PFSK-1 (cell line): ENCODE measurements at regions not wholly inside any gene's neighbourhood (a gene's known extent, or its start where the extent isn't known, plus 50 kb on each side); places are given as distances from the start of the nearest gene placed in this dataset.

Source experiments
- FOXP2 ChIP-seq: optimal IDR thresholded peaks from 2 replicates; pipeline ENCODE3; 2011; ENCODE audit warnings: borderline replicate concordance, control low read depth, inconsistent platforms; ENCODE audit not compliant: insufficient read depth; ENCODE audit errors: extremely low read length, extremely low read depth
- POLR2AphosphoS5 ChIP-seq: IDR thresholded peaks from 2 replicates; pipeline ENCODE4 v1.6.1; 2012; ENCODE audit warnings: low read depth, mild to moderate bottlenecking, control low read depth, low read length, moderate library complexity
- REST ChIP-seq, 2 experiments: IDR thresholded peaks; 2 replicates each; pipeline versions ENCODE4 v1.6.1 to v1.8.0; 2011 to 2012; ENCODE audit warnings: low read depth in 2 of 2, low read length in 2 of 2, control low read depth in 1 of 2, inconsistent platforms in 1 of 2, mild to moderate bottlenecking in 1 of 2, moderate library complexity in 1 of 2; ENCODE audit not compliant: insufficient read depth in 1 of 2
- SIN3A ChIP-seq: IDR thresholded peaks from 2 replicates; pipeline ENCODE4 v1.6.1; 2012; ENCODE audit warnings: mild to moderate bottlenecking, low read length, moderate library complexity, borderline replicate concordance; ENCODE audit not compliant: insufficient read depth
- TAF1 ChIP-seq: IDR thresholded peaks from 2 replicates; pipeline ENCODE4 v1.6.1; 2012; ENCODE audit warnings: low read length, control low read depth, borderline replicate concordance; ENCODE audit not compliant: insufficient read depth

- TF ChIP-seq REST (IDR thresholded peaks at IDR 0.05; ENCODE audit: insufficient read depth in 1 of 2, low read depth in 2 of 2, low read length in 2 of 2) (no peak), POLR2AphosphoS5 (no peak), FOXP2 (no peak), SIN3A (no peak), TAF1 (no peak)
These were observed 201.6 kb upstream of the SVIL start for GRCh38 chr10:29836396-29836795.

- TF ChIP-seq TAF1 (no peak), POLR2AphosphoS5 (no peak), SIN3A (no peak), REST (IDR thresholded peaks at IDR 0.05; ENCODE audit: insufficient read depth in 1 of 2, low read depth in 2 of 2, low read length in 2 of 2) (no peak), FOXP2 (no peak)
These were observed 200.3 kb upstream of the SVIL start for GRCh38 chr10:29835055-29835454.

GRCh38 chr10:29830531-29831512, 196.1 kb upstream of the SVIL start:
- TF ChIP-seq REST (IDR thresholded peaks at IDR 0.05; ENCODE audit: insufficient read depth in 1 of 2, low read depth in 2 of 2, low read length in 2 of 2): no peak
- TF ChIP-seq FOXP2: no peak
- no peak for TF ChIP-seq POLR2AphosphoS5
- TF ChIP-seq SIN3A: no peak
- no peak for TF ChIP-seq TAF1

GRCh38 chr10:29829776-29830175, 195.0 kb upstream of the SVIL start:
- TF ChIP-seq TAF1 (no peak), POLR2AphosphoS5 (no peak), FOXP2 (no peak), REST (IDR thresholded peaks at IDR 0.05; ENCODE audit: insufficient read depth in 1 of 2, low read depth in 2 of 2, low read length in 2 of 2) (no peak), SIN3A (no peak)
